ENCODE measurements at regions not wholly inside any gene's neighbourhood (a gene's known extent, or its start where the extent isn't known, plus 50 kb on each side); places are given as distances from the start of the nearest gene placed in this dataset.
"Not testable (repeated sequence)": the region's sequence is repeated elsewhere in the genome, so short reads cannot be mapped to it uniquely, and the experiment has no call there.

GRCh38 chr3:168671091-168671490, 575.4 kb upstream of the GOLIM4 start:
- DNase-seq (ENCODE audit: insufficient read length, low spot score): no peak
- FAIRE-seq: no peak

DNA sequence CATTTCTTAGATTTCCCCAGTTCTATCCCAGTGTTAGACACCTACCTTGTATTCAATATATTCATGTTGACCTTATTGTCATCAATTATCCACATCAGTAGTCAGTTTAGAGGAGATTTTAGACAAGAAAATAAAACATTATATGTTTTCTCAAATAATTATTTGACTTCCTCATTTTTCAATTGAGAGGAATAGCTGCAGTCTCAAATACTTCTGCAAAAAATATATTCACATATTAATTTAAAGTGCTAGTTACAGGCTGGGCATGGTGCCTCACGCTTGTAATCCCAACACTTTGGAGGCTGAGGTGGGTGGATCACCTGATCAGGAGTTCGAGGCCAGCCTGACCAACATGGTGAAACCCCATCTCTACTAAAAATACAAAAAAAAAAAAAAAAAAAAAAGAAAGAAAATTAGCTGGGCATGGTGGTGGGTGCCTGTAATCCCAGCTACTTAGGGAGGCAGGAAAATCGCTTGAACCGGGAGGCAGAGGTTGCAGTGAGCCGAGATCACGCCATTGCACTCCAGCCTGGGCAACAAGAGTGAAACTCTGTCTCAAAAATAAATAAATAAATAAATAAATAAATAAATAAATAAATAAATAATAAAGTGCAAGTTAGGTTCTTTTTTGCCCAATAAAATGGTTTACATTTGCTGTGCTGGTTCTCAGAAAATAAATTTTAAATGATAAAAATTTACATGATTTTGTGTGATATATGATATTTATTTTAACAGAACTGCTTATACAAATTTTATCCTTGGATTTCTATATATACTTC, 565.3 kb upstream of the GOLIM4 start:
- DNase-seq (ENCODE audit: insufficient read length, low spot score); FAIRE-seq: not testable (repeated sequence)

DNA sequence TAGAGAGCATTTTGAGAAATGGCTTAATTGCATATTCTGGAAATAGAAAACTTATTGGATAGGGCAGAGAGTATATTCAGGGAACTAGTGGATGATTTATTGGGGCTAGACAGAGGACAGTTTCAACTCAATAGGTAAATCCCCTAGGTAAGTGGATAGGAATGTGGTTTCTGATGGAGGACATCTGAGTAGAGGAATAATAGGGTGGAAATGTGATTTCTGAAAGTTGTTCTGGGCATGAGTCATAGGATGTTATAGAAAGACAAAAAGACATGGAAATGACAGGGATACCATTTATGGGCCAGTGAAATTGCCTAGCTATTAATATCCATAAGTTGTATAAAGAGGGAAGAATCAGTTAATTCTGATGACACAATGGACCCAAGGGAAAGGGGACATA, 563.3 kb upstream of the GOLIM4 start:
- no peak for DNase-seq (ENCODE audit: insufficient read length, low spot score)
- FAIRE-seq: no peak

- DNase-seq (ENCODE audit: insufficient read length, low spot score) (no peak), FAIRE-seq (no peak)
Measured at GRCh38 chr3:168655611-168656010, 559.9 kb upstream of the GOLIM4 start.

DNA sequence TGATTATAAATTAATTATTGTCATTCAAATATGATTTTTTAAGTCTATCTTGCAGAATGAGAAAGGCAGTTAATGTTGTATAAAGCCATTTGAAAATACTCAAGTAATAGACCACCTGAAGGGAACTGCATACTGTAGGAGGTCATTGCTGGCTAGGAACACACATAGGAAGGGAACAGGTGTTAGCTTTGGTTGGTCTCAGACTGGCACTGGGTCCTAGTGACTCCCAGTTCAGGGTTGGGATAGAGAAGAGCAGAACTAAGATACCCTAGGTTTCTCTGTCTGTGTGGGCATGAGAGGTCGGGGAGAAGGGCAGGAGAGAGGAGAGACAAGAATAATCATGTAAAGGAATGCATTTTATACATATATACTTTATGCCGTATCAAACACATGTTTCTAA, 559.0 kb upstream of the GOLIM4 start:
- DNase-seq (ENCODE audit: insufficient read length, low spot score) (no peak), FAIRE-seq (no peak)

GRCh38 chr3:168653255-168653654, 557.5 kb upstream of the GOLIM4 start:
- no peak for DNase-seq (ENCODE audit: insufficient read length, low spot score)
- no peak for FAIRE-seq

- DNase-seq (ENCODE audit: insufficient read length, low spot score): no peak
- no peak for FAIRE-seq
Measured at GRCh38 chr3:168648321-168648720, 552.6 kb upstream of the GOLIM4 start.

- DNase-seq (ENCODE audit: insufficient read length, low spot score): no peak
- no peak for FAIRE-seq
Measured at GRCh38 chr3:168647582-168647981, 551.9 kb upstream of the GOLIM4 start.

DNA sequence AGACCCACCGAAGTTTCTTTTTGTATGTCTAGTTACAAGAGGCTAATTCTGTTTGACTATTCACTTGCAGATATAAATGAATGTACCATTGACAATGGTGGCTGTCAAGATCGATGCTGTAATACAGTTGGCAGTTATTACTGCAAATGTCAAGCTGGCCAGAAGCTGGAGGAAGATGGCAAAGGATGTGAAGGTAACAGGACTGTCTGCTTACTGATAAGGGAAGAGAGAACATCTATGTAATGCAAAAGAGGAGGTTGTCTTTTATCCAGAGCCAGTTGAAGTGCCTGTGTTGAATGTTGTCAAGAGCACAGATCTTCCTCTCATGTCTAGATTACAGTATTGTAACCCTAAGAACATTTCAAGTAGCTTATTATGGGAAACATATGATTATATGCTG, 549.5 kb upstream of the GOLIM4 start:
- DNase-seq (ENCODE audit: insufficient read length, low spot score) (no peak), FAIRE-seq (no peak)

DNA sequence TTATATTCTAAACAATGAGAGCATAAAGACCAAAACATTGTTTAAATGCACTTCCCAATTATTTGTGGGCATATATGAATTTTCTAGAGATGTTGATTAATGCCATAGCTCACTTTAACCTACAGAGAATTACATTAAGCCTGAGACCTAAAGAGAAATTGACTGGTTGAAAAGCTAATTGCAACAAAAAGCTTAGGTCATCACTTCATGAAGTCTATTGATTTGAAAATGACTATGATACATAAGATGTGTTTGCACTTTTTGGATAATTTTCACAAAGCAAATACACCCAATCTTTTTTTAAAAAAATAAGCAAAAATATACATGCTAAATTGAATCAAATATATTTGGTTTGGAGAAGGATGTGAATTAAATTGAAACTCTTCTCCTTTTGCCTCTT, 532.8 kb upstream of the GOLIM4 start:
- FAIRE-seq (no peak), DNase-seq (ENCODE audit: insufficient read length, low spot score) (no peak)

DNA sequence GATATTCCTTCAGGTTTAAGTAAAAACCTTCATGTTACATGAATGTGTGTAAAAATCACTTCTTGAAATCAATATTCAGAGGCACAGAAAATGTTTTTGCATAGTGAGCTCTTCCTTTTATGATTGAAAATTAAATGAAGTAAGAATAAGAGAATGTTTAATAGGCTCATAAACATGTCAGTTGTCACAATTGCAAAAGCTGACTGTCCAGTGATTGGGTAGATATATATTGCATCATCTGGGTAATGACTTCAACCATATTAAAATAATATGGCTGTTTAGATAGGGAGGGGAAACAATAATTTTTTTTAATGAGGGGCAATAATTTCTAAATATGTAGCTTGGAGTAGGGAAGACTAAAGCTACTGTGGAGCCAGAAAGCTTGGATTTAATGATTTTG, 529.8 kb upstream of the GOLIM4 start:
- no peak for FAIRE-seq
- DNase-seq (ENCODE audit: insufficient read length, low spot score): no peak

GRCh38 chr3:168624892-168625448, 529.2 kb upstream of the GOLIM4 start:
- no peak for FAIRE-seq
- no peak for DNase-seq (ENCODE audit: insufficient read length, low spot score)

DNA sequence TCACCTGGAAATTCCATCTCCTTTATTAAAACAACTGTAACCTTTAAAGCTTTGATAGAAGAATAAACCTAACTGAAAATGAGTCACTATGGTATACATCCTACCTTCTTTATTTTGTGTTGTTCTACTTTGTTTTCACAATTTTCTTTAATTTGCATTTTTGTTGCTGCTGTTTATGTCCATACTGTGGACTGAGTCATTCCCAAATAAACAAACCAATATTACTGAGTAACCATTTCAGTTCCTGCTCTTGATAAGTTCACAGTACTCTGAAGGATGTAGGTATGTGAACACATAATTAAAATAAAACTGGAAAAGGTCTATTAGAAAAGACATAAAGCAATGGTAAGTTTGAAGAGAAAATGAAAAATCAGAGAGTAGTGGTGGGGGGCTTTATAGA, 528.5 kb upstream of the GOLIM4 start:
- DNase-seq (ENCODE audit: insufficient read length, low spot score) (no peak), FAIRE-seq (no peak)

DNA sequence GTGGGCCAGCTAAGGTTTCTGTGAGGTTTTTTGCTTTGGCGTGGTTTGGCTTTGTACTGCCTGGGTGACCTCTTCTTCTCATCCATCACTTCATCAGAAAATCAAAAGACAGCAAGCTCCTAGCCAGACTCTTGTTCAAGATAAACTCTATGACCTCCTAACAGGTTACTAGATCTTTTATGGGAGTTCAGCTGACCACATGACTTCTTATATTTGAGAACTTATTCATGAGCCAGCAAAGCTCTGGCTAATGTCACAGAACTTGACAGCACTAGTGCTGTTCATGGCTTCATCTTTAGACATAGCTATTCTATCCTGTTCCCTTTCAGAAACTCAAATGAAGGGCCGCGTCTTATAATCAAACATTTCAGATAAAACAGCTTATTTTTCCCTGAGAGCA, 527.1 kb upstream of the GOLIM4 start:
- DNase-seq (ENCODE audit: insufficient read length, low spot score) (no peak), FAIRE-seq (no peak)

- FAIRE-seq: no peak
- no peak for DNase-seq (ENCODE audit: insufficient read length, low spot score)
Measured at GRCh38 chr3:168620854-168621253, 525.1 kb upstream of the GOLIM4 start.

DNA sequence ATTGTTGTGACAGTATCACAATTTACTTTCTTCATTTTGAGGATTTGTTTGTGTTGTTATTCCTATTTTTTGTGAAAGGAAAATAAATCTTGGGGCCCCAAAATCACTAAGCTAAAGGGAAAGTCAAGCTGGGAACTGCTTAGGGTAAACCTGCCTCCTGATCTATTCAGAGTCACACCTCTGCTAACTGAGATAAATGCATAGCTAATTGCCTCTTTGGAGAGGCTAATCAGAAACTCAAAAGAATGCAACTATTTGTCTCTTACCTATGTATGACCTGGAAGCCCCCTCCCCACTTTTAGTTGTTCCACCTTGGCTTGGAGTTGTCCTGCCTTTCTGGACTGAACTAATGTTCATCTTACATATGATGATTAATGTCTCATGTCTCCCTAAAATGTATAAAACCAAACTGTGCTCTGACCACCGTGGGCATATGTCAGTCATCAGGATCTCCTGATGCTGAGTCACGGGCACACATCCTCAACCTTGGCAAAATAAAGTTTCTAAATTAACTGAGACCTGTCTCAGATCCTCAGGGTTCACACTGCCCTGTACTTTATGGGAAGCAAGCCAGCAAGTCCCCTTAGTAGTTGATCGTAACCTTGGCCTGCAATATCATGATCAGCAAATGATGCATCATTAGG, 523.2 kb upstream of the GOLIM4 start:
- DNase-seq (ENCODE audit: insufficient read length, low spot score) (no peak), FAIRE-seq (no peak)

GRCh38 chr3:168617658-168618057, 521.9 kb upstream of the GOLIM4 start:
- FAIRE-seq: no peak

GRCh38 chr3:168616915-168617314, 521.2 kb upstream of the GOLIM4 start:
- FAIRE-seq (no peak), DNase-seq (ENCODE audit: insufficient read length, low spot score) (no peak)

More at GRCh38 chr3:168617658-168618057, 521.9 kb upstream of the GOLIM4 start:
- no peak for DNase-seq (ENCODE audit: insufficient read length, low spot score)

DNA sequence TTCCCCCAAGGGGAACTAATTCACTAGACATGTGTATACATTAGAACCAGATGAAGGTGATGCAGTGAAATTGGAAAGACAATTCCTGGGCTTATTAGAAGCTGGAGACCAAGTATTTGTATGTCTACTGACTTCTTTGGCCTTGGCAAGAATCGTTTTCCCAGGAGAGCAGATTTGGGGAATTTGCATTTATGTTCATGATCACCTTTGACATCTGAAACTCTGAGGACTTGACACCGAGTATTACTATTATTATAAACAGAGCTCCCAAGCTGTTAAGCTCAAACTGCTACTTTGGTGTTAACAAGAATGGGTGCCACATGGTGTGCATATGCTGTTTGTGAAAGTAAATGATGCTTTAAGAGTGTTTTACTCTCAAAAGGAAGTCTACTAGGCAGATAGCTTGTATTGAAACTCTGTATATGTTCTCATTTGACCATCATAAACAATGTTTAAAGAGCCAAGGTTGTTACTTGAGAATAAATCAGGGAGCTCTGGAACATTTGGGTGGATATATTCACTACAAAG, 519.8 kb upstream of the GOLIM4 start:
- peak; percentile 45 for FAIRE-seq
- DNase-seq (ENCODE audit: insufficient read length, low spot score): no peak

- FAIRE-seq (no peak), DNase-seq (ENCODE audit: insufficient read length, low spot score) (no peak)
Measured at GRCh38 chr3:168613151-168613550, 517.4 kb upstream of the GOLIM4 start.

GRCh38 chr3:168612671-168613070, 516.9 kb upstream of the GOLIM4 start:
- FAIRE-seq (no peak), DNase-seq (ENCODE audit: insufficient read length, low spot score) (no peak)

DNA sequence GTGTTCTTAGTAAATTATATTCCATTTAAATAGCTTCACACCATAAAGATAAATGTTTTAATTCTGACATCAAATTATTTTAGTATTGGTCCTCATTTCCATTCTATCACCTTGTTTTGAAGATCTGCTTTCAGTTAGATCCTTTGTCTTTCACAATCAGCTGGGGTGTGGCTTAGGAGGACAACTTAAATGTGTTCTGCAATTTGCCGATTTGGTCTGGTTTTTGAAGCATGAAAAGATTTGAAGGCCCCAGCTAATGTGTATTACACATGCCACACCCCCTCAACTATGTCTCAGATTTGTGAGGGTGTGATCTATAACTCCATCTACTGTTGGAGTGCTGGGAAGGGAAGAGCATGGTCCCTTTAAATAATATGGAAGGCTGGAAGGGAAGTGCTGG, 516.1 kb upstream of the GOLIM4 start:
- FAIRE-seq: no peak

More for the DNA sequence above, 516.1 kb upstream of the GOLIM4 start:
- no peak for DNase-seq (ENCODE audit: insufficient read length, low spot score)

All from GM19239 (cell line).